Left colon (tissue), 2 donors: ENCODE measurements at regions not wholly inside any gene's neighbourhood (a gene's known extent, or its start where the extent isn't known, plus 50 kb on each side); places are given as distances from the start of the nearest gene placed in this dataset.
"Not testable (repeated sequence)": the region's sequence is repeated elsewhere in the genome, so short reads cannot be mapped to it uniquely, and the experiment has no call there.

Source experiments
- ATAC-seq: fragments of 200-7000 bp; cut with Tn5 transposase; one replicate; pipeline ENCODE4 v1.9.1; 2020; ENCODE audit warnings: mild to moderate bottlenecking, moderate library complexity
- DNase-seq, 2 donors: peaks; one replicate each; pipeline ENCODE4 v3.0.0-alpha.2; 2020
- intact Hi-C, 2 donors: fragments of 100-400 bp; cut with DNase I in 1 of 2; cut with micrococcal nuclease in 1 of 2; formaldehyde crosslinking; loops; one replicate each; pipeline versions ENCODE4 v1.11.2 to v1.14.0; 2022; cut with DNase I, micrococcal nuclease
- donor health status: DM: no; HTN: no; CAD: no.
- donor health status: DM: yes; HTN: yes; CAD: no.

GRCh38 chr9:31390403-31391025, 993.9 kb upstream of the ACO1 start:
- DNase-seq (no peak), ATAC-seq (no peak)
- intact Hi-C loops, result no loop called here

- DNase-seq (no peak), ATAC-seq (no peak)
- intact Hi-C loops, result no loop called here
These were observed 991.2 kb upstream of the ACO1 start for GRCh38 chr9:31393240-31393639.

GRCh38 chr9:31394015-31394473, 990.4 kb upstream of the ACO1 start:
- no peak for ATAC-seq
- intact Hi-C loops, result no loop called here
- no peak for DNase-seq

- intact Hi-C loops, result no loop called here
- DNase-seq (no peak), ATAC-seq (no peak)
These were observed 972.4 kb upstream of the ACO1 start for GRCh38 chr9:31412081-31412480.

GRCh38 chr9:31415164-31415563, 969.3 kb upstream of the ACO1 start:
- ATAC-seq (no peak), DNase-seq (no peak)
- intact Hi-C loops, result no loop called here

- ATAC-seq (no peak), DNase-seq (no peak)
- intact Hi-C loops, result no loop called here
These were observed 966.0 kb upstream of the ACO1 start for GRCh38 chr9:31418419-31418818.

- ATAC-seq, result peak; percentile 100
- intact Hi-C loops, result not testable (repeated sequence)
- peak; percentile 18 to 28 for DNase-seq
These were observed 940.6 kb upstream of the ACO1 start for GRCh38 chr9:31443630-31444457.

GRCh38 chr9:31445357-31445756, 939.1 kb upstream of the ACO1 start:
- ATAC-seq (no peak), DNase-seq (no peak)
- intact Hi-C loops, result no loop called here

GRCh38 chr9:31445960-31446359, 938.5 kb upstream of the ACO1 start:
- intact Hi-C loops, result no loop called here
- DNase-seq (no peak), ATAC-seq (no peak)

- intact Hi-C loops, result no loop called here
- ATAC-seq, result no peak
- DNase-seq, result no peak
These were observed 917.4 kb upstream of the ACO1 start for GRCh38 chr9:31467075-31467474.

- no peak for ATAC-seq
- intact Hi-C loops, result no loop called here
- DNase-seq, result no peak
These were observed 914.4 kb upstream of the ACO1 start for GRCh38 chr9:31470051-31470450.

GRCh38 chr9:31471010-31471409, 913.4 kb upstream of the ACO1 start:
- DNase-seq (no peak), ATAC-seq (no peak)
- intact Hi-C loops, result no loop called here

- ATAC-seq (no peak), DNase-seq (no peak)
- intact Hi-C loops, result no loop called here
These were observed 897.8 kb upstream of the ACO1 start for GRCh38 chr9:31486630-31487029.

GRCh38 chr9:31490551-31491106, 893.8 kb upstream of the ACO1 start:
- intact Hi-C loops, result no loop called here
- DNase-seq (no peak), ATAC-seq (no peak)

GRCh38 chr9:31492229-31492628, 892.2 kb upstream of the ACO1 start:
- no peak for DNase-seq
- no peak for ATAC-seq
- intact Hi-C loops, result no loop called here

GRCh38 chr9:31500422-31500821, 884.0 kb upstream of the ACO1 start:
- intact Hi-C loops, result no loop called here
- no peak for DNase-seq
- no peak for ATAC-seq

GRCh38 chr9:31519011-31519410, 865.4 kb upstream of the ACO1 start:
- DNase-seq (no peak), ATAC-seq (no peak)
- intact Hi-C loops, result no loop called here

- DNase-seq (no peak), ATAC-seq (no peak)
- intact Hi-C loops, result no loop called here
These were observed 865.0 kb upstream of the ACO1 start for GRCh38 chr9:31519424-31519823.

GRCh38 chr9:31519826-31520225, 864.6 kb upstream of the ACO1 start:
- ATAC-seq (no peak), DNase-seq (no peak)
- intact Hi-C loops, result no loop called here

- ATAC-seq (no peak), DNase-seq (no peak)
- intact Hi-C loops, result no loop called here
These were observed 864.0 kb upstream of the ACO1 start for GRCh38 chr9:31520301-31521085.
